ENCODE measurements at regions not wholly inside any gene's neighbourhood (a gene's known extent, or its start where the extent isn't known, plus 50 kb on each side); places are given as distances from the start of the nearest gene placed in this dataset.
A peak's percentile ranks its signal among the peaks of the same experiment; 100 is the strongest.

GRCh38 chr10:118482393-118483331 lies 112.8 kb downstream of the PRLHR start (continued):
- TF ChIP-seq PURB (CRISPR knock-in tag; IDR thresholded peaks at IDR 0.05; ENCODE audit: low read depth) (no peak), SMARCE1 (IDR thresholded peaks at IDR 0.05) (peak; percentile 92), MAFF (IDR thresholded peaks at IDR 0.05; ENCODE audit: low read length) (peak; percentile 38), PHB2 (IDR thresholded peaks at IDR 0.05; ENCODE audit: low read depth) (no peak), PHF8 (IDR thresholded peaks at IDR 0.05; ENCODE audit: borderline replicate concordance, low read length) (peak; percentile 14; the same call in 1 of the 2 replicates), ZNF695 (CRISPR knock-in tag; IDR thresholded peaks at IDR 0.05) (no peak), HNRNPL (IDR thresholded peaks at IDR 0.05; ENCODE audit: low read depth, low read length) (no peak), MAZ (CRISPR knock-in tag; conservative IDR thresholded peaks at IDR 0.05 in 1 of 2, IDR thresholded peaks at IDR 0.05 in 1 of 2) (no peak), BRD9 (IDR thresholded peaks at IDR 0.05; ENCODE audit: low read depth, partially characterized antibody) (peak; percentile 47), SIRT6 (IDR thresholded peaks at IDR 0.05; ENCODE audit: low read depth, low read length) (no peak), ZNF41 (CRISPR knock-in tag; conservative IDR thresholded peaks at IDR 0.05) (no peak), CHD1 (IDR thresholded peaks at IDR 0.05; ENCODE audit: low read length) (no peak), MLLT1 (IDR thresholded peaks at IDR 0.05) (no peak), BACH1 (tag; IDR thresholded peaks at IDR 0.05) (no peak; the same call in 1 of the 2 replicates), MTA2 (IDR thresholded peaks at IDR 0.05; ENCODE audit: low read depth) (peak; percentile 86), KAT2B (IDR thresholded peaks at IDR 0.05; ENCODE audit: low read depth, low read length) (no peak), CREB1 (IDR thresholded peaks at IDR 0.05) (0 out of 2 replicates have a peak, but pooled peaks have one; percentile 26), CREB1 (CRISPR knock-in tag; IDR thresholded peaks at IDR 0.05) (no peak), BDP1 (IDR thresholded peaks at IDR 0.05; ENCODE audit: insufficient read depth, insufficient read length) (no peak), SAFB (IDR thresholded peaks at IDR 0.05; ENCODE audit: borderline replicate concordance, low read depth, low read length) (no peak), ZFP1 (CRISPR knock-in tag; IDR thresholded peaks at IDR 0.05) (no peak), ZNF699 (CRISPR knock-in tag; IDR thresholded peaks at IDR 0.05; ENCODE audit: insufficient replicate concordance) (no peak), SUPT5H (IDR thresholded peaks at IDR 0.05) (peak; percentile 56; the same call in 1 of the 2 replicates), ZFP91 (CRISPR knock-in tag; IDR thresholded peaks at IDR 0.05) (no peak), ZEB2 (IDR thresholded peaks at IDR 0.05) (no peak), LEF1 (IDR thresholded peaks at IDR 0.05) (peak; percentile 91), NFATC3 (IDR thresholded peaks at IDR 0.05) (no peak)
- TF ChIP-seq, protein P1, sequence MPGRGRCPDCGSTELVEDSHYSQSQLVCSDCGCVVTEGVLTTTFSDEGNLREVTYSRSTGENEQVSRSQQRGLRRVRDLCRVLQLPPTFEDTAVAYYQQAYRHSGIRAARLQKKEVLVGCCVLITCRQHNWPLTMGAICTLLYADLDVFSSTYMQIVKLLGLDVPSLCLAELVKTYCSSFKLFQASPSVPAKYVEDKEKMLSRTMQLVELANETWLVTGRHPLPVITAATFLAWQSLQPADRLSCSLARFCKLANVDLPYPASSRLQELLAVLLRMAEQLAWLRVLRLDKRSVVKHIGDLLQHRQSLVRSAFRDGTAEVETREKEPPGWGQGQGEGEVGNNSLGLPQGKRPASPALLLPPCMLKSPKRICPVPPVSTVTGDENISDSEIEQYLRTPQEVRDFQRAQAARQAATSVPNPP (IDR thresholded peaks at IDR 0.05; ENCODE audit: borderline replicate concordance, insufficient read depth, insufficient read length): no peak

Data from K562 (cell line).